AG04449 (cell line): ENCODE measurements at regions not wholly inside any gene's neighbourhood (a gene's known extent, or its start where the extent isn't known, plus 50 kb on each side); places are given as distances from the start of the nearest gene placed in this dataset.

Experiments
- CTCF ChIA-PET: fragments of 350-600 bp; formaldehyde crosslinking; extraction: SDS; loops from one replicate; lab custom pipeline; 2021; ENCODE audit warnings: antibody characterized with exemption; lab: Yijun Ruan, JAX
- POLR2A ChIA-PET: fragments of 400-600, 350-600 bp; formaldehyde crosslinking; extraction: SDS; loops from one replicate; lab custom pipeline; 2020; ENCODE audit warnings: antibody characterized with exemption, inconsistent platforms; lab: Yijun Ruan, JAX
- DNase-seq: peaks from one replicate; pipeline ENCODE4 v3.0.0-alpha.2; 2010; ENCODE audit warnings: low read depth, low spot score
- H3K4me3 ChIP-seq: 2 replicates; pipeline ENCODE4 v1.5.1; 2011; ENCODE audit warnings: low read depth, mild to moderate bottlenecking, control low read depth, low read length
- TF ChIP-seq, protein P1 (sequence below): IDR thresholded peaks from one replicate; pipeline ENCODE4 v1.5.1; 2011; ENCODE audit warnings: mild to moderate bottlenecking, moderate library complexity, low read length, control low read depth, inconsistent platforms; ENCODE audit not compliant: insufficient read depth; ENCODE audit errors: missing control alignments

DNA sequence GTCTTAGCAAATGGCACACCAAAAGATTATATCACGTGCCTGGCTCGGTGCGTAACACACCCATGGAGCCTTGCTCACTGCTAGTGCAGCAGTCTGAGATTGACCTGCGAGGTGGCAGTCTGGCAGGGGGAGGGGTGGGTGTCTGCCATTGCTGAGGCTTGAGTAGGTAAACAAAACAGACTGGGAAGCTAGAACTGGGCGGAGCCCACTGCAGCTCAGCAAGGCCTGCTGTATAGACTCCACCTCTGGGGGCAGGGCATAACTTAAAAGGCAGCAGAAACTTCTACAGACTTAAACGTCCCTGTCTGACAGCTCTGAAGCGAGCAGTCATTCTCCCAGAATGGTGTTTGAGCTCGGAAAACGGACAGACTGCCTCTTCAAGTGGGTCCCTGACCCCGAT lies 55.9 kb upstream of the FSHR start:
- CTCF ChIA-PET = no interaction called here
- TF ChIP-seq, protein P1, sequence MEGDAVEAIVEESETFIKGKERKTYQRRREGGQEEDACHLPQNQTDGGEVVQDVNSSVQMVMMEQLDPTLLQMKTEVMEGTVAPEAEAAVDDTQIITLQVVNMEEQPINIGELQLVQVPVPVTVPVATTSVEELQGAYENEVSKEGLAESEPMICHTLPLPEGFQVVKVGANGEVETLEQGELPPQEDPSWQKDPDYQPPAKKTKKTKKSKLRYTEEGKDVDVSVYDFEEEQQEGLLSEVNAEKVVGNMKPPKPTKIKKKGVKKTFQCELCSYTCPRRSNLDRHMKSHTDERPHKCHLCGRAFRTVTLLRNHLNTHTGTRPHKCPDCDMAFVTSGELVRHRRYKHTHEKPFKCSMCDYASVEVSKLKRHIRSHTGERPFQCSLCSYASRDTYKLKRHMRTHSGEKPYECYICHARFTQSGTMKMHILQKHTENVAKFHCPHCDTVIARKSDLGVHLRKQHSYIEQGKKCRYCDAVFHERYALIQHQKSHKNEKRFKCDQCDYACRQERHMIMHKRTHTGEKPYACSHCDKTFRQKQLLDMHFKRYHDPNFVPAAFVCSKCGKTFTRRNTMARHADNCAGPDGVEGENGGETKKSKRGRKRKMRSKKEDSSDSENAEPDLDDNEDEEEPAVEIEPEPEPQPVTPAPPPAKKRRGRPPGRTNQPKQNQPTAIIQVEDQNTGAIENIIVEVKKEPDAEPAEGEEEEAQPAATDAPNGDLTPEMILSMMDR = no peak
- POLR2A ChIA-PET = no interaction called here
- DNase-seq = no peak
- no peak overlapping the region for H3K4me3 ChIP-seq

GRCh38 chr2:49207204-49207603 lies 52.9 kb upstream of the FSHR start:
- TF ChIP-seq, protein P1 = no peak
- POLR2A ChIA-PET = no interaction called here
- H3K4me3 ChIP-seq = no peak overlapping the region
- DNase-seq = no peak
- CTCF ChIA-PET = no interaction called here
